Esophagus squamous epithelium (tissue), 4 donors: ENCODE measurements at regions not wholly inside any gene's neighbourhood (a gene's known extent, or its start where the extent isn't known, plus 50 kb on each side); places are given as distances from the start of the nearest gene placed in this dataset.

Experiments used
- CTCF ChIP-seq, 6 experiments: fragments of 450-650 bp in 4 of 6; fragments of 200-600 bp in 2 of 6; sonication (generic) in 2 of 6; IDR thresholded peaks; one replicate each; pipeline ENCODE4 v1.5.1; 2016 to 2019; ENCODE audit warnings: antibody characterized with exemption in 6 of 6, mild to moderate bottlenecking in 4 of 6, moderate library complexity in 4 of 6
- POLR2A ChIP-seq, 4 donors: fragments of 450-650 bp; IDR thresholded peaks; one replicate each; pipeline ENCODE4 v1.6.1; 2017; ENCODE audit warnings: antibody characterized with exemption in 4 of 4, mild to moderate bottlenecking in 4 of 4, moderate library complexity in 3 of 4

- TF ChIP-seq CTCF (IDR thresholded peaks at IDR 0.05), result no peak
- no peak for TF ChIP-seq POLR2A (IDR thresholded peaks at IDR 0.05)
Observed at GRCh38 chr5:28215091-28215490, 1176.7 kb upstream of the CDH9 start.
